KOPT-K1 (cell line): ENCODE measurements at regions not wholly inside any gene's neighbourhood (a gene's known extent, or its start where the extent isn't known, plus 50 kb on each side); places are given as distances from the start of the nearest gene placed in this dataset.
"Not testable (repeated sequence)": the region's sequence is repeated elsewhere in the genome, so short reads cannot be mapped to it uniquely, and the experiment has no call there.

ENCODE experiments used
- H3K27ac ChIP-seq: fragments of 200-600 bp; sonication (generic); 2 replicates; pipeline ENCODE4 v1.5.1; 2016; ENCODE audit warnings: antibody characterized with exemption, mild to moderate bottlenecking, low read depth, low read length; ENCODE audit not compliant: poor library complexity, severe bottlenecking
- H3K36me3 ChIP-seq: fragments of 200-600 bp; sonication (generic); 2 replicates; pipeline ENCODE4 v1.5.1; 2017; ENCODE audit warnings: antibody characterized with exemption, mild to moderate bottlenecking, low read length, moderate library complexity; ENCODE audit not compliant: insufficient read depth
- H3K9me3 ChIP-seq: fragments of 200-600 bp; sonication (generic); 2 replicates; pipeline ENCODE4 v1.5.1; 2017; ENCODE audit warnings: antibody characterized with exemption, low read length, mild to moderate bottlenecking; ENCODE audit not compliant: insufficient read depth, poor library complexity, severe bottlenecking

DNA sequence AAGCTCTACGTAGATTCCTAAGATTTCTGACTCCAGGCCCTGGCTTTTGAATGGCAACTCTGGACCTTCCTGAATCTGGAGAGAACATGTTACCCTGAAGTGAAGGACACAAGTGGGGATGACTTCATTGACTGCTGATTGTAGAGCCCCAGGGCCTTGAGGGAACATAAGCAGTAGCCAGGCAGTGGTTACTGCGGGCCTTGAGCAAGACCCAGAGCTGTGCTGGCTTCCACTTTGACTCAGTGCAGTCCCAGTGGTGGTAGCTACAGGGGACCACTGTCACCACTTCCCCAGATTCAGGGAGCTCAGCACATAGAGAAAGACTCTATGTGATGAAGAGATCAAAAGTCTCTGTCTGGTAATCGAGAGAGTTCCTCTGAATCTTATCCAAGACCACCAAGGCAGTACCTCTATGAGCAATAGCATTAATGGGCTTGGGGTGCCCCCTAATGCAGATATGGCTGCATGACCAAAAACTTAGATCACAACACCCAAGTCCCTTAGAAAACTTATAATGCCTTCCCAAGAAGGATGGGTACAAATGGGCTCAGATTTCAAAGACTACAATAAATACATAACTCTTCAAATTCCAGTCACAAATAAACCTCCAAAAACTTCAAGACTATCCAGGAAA is 1278.3 kb downstream of the AMY1C start:
- H3K27ac ChIP-seq: no peak overlapping the region
- no peaks in the 10 kb centered on the region for H3K9me3 ChIP-seq
- no peaks in the 10 kb centered on the region for H3K36me3 ChIP-seq

DNA sequence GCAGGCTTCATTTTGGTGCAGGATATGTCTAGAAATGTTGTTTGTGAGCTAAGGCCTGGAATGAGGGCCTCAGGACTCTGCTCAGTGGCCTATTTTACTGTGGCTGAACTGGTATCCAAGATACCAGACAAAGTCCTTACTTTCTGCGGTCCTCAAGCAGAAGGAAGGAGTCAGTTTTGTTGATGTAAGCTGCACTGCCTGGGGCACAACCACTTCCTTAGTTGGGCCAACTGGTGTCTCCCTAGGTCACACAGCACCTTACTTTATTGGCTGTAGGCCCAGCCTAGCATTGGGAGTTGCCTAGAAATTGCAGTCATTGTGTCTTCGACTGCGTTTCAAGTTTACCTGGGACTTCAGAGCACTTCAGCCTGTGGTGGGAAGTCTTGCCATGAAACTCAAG is 1322.7 kb downstream of the AMY1C start:
- Histone ChIP-seq H3K9me3 (no peaks in the 10 kb centered on the region), H3K36me3 (no peaks in the 10 kb centered on the region), H3K27ac (no peak overlapping the region)

DNA sequence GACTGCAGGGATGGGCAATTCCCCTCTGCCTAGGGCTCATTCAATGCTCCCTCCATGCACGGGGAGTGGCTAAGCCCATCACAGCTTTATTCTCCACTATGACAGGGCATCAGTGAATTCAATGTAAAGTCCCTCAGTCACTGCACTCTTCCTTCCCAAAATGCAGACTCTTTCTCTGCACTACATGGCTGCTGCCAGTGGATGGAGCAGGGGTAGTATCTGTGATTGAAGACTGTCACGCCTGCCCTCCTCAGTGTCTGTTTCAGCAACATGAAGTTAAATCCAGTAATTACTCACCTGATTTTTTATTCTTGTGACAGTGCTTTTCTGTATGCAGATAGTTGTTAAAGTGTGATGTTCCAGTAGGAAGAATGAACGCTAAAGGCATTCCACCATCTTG is 1323.2 kb downstream of the AMY1C start:
- Histone ChIP-seq H3K9me3 (no peaks in the 10 kb centered on the region), H3K27ac (no peak overlapping the region), H3K36me3 (no peaks in the 10 kb centered on the region)

DNA sequence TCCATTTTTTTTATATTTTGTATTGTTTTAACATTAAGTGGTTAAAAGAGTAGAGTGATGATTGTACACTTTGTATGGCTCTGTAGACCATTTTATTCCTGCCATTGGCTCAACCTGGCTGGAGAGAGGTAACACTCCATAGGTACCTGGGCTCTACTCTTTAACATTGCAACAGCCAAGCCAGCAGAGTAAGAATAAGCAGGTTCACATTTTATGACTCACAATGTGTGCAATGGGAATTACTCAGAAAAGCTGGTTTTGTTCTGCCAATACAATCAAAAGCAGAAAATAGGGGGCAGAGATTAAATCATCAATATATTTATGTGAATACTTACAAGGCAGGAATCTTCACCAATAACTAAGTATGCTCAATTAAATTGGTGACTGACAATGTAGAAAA is 1324.0 kb downstream of the AMY1C start:
- no peak overlapping the region for H3K27ac ChIP-seq
- no peaks in the 10 kb centered on the region for H3K9me3 ChIP-seq
- H3K36me3 ChIP-seq: no peaks in the 10 kb centered on the region

DNA sequence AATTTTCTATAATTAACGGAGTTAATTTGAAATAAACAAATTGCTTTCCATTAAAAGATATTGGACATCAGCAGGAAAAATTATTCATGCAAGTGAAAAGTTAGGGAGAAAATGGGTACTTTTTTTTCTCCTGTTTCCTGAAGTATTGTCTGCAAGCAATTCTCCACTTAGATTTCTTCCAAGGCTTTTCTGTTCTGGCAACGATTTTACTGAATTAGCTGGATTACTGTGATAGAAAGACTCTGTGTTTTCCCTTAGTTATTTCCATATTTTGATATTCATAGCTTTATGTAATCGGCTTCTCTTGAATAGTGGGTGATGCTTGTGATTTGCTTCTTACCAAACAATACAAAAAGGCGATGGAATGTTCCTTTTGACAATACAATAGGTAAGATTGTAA is 1333.9 kb downstream of the AMY1C start:
- no peaks in the 10 kb centered on the region for H3K9me3 ChIP-seq
- H3K27ac ChIP-seq: no peak overlapping the region
- H3K36me3 ChIP-seq: no peaks in the 10 kb centered on the region

DNA sequence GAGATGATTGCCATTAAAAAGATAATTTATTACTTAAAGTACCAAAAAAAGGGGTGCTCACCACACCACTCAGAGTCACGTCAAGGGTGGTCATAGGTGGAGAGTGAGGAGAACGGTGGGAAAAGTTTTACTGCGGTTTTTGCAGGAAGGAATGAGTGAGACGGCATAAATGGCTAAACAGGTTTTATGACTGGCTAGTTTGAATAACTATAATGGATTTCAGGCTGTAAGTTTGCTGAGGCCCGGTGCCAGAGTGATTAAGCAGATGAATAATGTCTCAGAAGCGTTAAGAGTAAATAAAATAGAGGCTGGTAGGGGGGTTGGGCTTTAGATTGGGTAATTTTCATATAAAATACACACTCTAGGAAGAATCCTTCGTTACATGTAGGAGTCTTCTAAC is 1337.8 kb downstream of the AMY1C start:
- Histone ChIP-seq H3K9me3 (no peaks in the 10 kb centered on the region), H3K27ac (no peak overlapping the region), H3K36me3 (no peaks in the 10 kb centered on the region)

DNA sequence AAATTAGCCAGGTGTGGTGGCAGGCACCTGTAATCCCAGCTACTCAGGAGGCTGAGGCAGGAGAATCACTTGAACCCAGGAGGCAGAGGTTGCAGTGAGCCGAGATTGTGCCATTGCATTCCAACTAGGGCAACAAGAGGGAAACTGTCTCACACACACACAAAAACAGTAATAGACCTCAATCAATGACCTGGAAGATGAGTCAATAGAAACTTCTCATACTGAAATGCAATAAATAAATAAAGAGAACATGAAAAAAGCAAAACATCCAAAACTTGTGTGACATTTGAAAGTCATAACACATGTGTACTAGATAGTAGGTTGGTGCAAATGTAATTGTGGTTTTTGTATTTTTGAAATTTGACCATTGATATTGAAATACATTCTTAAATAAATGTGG is 1338.5 kb downstream of the AMY1C start:
- no peaks in the 10 kb centered on the region for H3K9me3 ChIP-seq
- H3K27ac ChIP-seq: no peak overlapping the region
- no peaks in the 10 kb centered on the region for H3K36me3 ChIP-seq

DNA sequence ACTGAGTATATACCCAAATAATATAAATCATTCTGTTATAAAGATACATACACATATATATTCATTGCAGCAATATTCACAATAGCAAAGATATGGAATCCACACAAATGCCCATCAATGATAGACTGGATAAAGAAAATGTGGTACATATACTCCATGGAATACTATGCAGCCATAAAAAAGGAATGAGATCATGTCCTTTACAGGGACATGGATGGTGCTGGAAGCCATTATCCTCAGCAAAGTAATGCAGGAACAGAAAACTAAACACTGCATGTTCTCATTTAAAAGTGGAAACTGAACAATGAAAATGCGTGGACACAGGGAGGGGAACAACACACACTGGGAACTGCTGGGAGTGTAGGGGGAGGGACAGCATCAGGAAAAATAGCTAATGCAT is 1344.2 kb downstream of the AMY1C start:
- H3K9me3 ChIP-seq, H3K36me3 ChIP-seq, H3K27ac ChIP-seq: not testable (repeated sequence)

DNA sequence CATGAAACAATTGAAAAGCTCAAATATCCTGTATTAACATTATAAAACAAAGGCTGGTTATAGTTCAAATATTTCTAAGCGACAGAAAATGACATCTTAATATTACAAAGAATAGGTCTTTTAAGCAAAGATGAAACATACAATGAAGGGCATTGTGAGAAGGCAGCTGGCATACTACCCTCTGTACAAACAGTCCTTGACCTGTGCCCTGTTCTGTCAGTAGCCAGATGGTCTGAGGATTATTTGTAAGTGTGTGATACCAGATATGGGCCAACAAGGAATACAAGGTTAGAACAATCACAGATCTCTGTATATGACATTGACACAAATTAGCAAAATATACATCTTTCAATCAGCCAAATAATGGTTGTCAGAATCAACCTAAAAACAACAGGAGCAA is 1350.4 kb downstream of the AMY1C start:
- Histone ChIP-seq H3K27ac (no peak overlapping the region), H3K9me3 (no peaks in the 10 kb centered on the region), H3K36me3 (no peaks in the 10 kb centered on the region)

DNA sequence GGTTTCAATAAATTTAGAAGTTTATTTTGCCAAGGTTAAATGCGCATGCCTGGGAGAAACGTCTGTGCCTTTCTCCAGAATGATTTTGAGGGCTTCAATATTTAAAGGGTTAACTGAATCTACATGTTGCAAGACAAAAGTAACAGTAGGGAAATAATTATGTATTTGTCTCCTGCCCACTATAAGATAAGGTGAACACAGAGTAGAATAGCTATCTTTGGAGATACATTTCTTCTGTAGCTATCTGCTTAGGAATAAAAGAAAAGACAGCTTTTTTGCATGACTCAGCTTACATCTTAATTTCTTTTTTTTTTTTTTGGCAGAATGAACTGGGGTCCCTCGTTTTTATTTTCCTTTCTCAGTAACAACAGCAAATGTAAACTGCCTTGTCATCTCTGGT is 1351.6 kb downstream of the AMY1C start:
- H3K27ac ChIP-seq: no peak overlapping the region
- H3K36me3 ChIP-seq: no peaks in the 10 kb centered on the region
- no peaks in the 10 kb centered on the region for H3K9me3 ChIP-seq

DNA sequence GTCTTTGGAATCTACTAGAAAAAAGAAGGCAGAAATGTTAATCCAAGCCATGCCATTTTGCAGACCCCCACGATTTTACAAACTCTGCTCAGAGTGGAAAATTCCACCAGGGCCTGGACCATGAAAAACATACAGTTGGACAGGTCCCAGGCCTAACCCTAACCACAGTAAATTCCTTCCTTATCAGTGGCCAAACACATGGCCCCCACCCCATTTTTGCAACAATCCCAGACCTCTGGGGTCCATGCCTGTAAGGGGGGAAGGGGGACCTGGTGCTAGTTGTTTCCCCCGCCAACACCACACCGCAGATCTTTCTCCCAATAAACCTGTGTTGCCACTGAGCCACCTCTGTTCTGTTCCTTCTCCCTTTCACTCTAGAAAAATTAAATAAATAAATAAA is 1352.7 kb downstream of the AMY1C start:
- Histone ChIP-seq H3K36me3 (no peaks in the 10 kb centered on the region), H3K9me3 (no peaks in the 10 kb centered on the region), H3K27ac (no peak overlapping the region)

DNA sequence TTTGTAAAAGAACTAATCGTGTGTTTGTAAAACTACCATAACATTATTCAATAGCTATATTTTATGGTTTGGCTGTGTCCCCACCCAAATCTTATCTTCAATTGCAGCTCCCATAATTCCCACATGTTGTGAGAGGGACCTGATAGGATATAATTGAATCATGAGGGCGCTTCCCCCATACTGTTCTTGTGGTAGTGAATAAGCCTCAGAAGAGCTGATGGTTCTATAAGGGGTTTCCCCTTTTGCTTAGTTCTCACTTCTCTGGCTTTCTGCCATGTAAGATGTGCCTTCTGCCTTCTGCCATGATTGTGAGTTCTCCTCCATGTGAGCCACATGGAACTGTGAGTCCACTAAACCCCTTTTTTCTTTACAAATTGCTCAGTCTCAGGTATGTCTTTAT is 1372.3 kb downstream of the AMY1C start:
- Histone ChIP-seq H3K9me3 (no peaks in the 10 kb centered on the region), H3K36me3 (no peaks in the 10 kb centered on the region), H3K27ac (no peak overlapping the region)

DNA sequence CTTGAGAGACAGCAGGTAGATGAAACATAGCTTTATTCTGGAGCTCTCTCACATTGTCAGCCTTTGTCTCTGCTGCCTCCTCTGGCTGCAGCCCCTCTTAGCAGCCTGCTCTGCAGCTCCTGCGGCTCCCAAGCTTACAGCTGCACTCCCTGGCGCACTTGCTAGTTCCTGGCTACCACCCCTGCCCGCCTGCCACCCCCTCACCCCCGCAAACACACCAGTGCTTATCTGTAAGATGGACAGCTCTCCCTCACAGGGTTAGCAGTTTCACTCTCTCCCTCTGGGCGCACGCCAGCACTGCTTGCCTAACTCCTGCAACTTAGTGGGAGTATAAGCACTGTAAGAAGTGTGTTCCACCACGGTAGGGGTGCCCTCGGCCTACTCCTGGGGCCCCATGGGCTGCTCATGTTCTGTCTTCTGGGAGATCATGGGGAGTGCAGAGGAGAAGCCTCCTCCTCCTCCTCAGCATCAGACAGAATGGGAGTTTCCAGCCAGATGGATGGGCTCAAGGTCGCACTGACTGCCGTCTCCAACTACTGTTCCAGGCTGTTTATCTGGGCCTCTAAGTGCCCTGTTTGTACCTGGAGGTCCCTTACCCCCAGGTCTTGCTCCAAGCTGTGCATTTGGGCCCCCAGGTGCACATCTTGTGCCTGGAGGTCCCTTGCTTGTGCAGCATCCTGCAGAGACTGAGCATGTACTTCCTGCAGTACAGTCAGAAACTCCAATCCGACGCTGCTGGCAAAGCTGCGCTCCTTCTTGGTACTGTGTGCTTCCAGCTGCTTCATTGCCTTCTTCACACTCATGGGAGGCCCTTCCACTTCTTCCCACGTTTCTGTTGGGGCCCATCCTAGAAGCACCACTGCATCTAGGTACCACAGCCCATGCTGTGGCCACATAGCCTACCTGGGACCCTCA is 1388.1 kb downstream of the AMY1C start:
- H3K27ac ChIP-seq: no peak overlapping the region
- H3K36me3 ChIP-seq: no peaks in the 10 kb centered on the region
- H3K9me3 ChIP-seq: no peaks in the 10 kb centered on the region

DNA sequence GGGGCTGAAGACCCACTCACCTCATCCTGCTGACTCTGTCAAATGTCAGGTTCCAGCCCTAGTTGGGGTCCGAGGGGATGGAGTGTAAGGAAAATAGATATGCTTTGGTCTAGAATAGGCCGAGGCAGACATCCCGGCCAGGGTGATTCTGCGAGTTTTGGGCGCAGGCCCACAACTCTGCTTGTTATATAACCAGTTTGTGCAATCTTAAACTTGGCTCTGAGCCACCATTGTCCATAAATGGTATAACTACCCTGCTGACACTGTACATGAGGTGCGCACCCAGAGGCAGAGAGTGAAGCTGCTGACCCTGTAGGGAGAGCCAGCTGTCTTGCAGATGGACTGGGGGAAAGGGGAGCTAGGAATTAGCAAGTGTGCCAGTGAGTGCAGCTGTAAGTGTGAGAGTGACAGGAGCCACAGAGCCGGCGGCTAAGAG is 1388.8 kb downstream of the AMY1C start:
- H3K27ac ChIP-seq: no peak overlapping the region
- no peaks in the 10 kb centered on the region for H3K9me3 ChIP-seq
- no peaks in the 10 kb centered on the region for H3K36me3 ChIP-seq

DNA sequence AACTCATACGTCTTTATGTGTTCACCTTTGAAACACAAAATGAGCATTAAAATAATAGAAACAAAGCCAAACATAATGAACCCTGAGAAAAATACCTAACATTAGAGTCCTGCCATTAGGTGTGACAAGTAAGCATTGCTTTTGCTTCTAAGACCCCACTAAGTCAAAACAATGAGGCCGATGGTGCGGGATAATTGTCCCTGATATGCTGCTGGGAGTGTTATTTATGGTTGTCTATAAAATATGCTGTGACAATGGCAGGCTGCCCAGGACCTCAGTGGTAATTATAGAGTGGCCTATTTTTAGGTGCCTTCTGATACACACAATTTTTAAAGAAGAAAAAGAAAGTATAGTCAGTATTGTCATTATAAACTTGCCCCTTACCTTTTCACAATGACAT is 1423.1 kb downstream of the AMY1C start:
- no peak overlapping the region for H3K27ac ChIP-seq
- H3K36me3 ChIP-seq: no peaks in the 10 kb centered on the region
- no peaks in the 10 kb centered on the region for H3K9me3 ChIP-seq

DNA sequence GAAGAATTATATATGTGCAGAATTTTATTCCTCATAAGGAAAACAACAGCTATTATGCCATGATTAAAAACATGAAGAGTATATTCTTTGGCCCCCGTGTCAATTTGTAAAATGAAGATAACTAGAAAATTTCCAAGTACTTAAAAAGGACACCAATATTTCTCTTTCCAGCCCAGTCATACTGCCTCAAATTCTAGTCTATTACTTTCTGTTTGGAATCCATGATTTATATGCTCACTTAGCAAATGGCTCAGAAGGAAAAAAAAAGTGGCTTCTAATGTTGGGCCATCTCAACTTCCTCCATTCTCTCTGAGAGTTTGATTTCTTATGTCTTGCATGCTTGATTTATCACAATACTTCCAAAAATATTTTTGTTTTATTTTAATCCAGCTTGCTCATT is 1431.1 kb downstream of the AMY1C start:
- no peaks in the 10 kb centered on the region for H3K36me3 ChIP-seq
- H3K9me3 ChIP-seq: no peaks in the 10 kb centered on the region
- H3K27ac ChIP-seq: no peak overlapping the region
